IMR-90 (cell line): ENCODE measurements at regions not wholly inside any gene's neighbourhood (a gene's known extent, or its start where the extent isn't known, plus 50 kb on each side); places are given as distances from the start of the nearest gene placed in this dataset.

Experiments used
- ATAC-seq: fragments of 200-7000 bp; cut with Tn5 transposase; 2 replicates; pipeline ENCODE4 v1.9.1; 2020; ENCODE audit warnings: low read depth, mild to moderate bottlenecking, moderate library complexity
- BruUV-seq: library from RNA; stranded (reverse); fragments of 400-500 nt; replicated peaks from 2 replicates; lab custom pipeline; 2021; lab: Mats Ljungman, UMichigan
- CTCF ChIA-PET: fragments of 300-600 bp; formaldehyde crosslinking; extraction: SDS; loops from one replicate; lab custom pipeline; 2021; ENCODE audit warnings: antibody characterized with exemption; lab: Yijun Ruan, JAX
- POLR2A ChIA-PET: fragments of 300-600 bp; sonication (Branson Sonifier 250); formaldehyde crosslinking; loops from one replicate; lab custom pipeline; 2022; ENCODE audit warnings: antibody characterized with exemption; ENCODE audit not compliant: unreplicated experiment; lab: Charles Lee
- DNase-seq: peaks from one replicate; pipeline ENCODE4 v3.0.0; 2013
- H2AFZ ChIP-seq: replicated peaks from 2 replicates; pipeline ENCODE3; 2013; ENCODE audit warnings: low read length, mild to moderate bottlenecking; ENCODE audit not compliant: poor library complexity
- H2AK5ac ChIP-seq: 2 replicates; pipeline ENCODE4 v1.6.1; 2013; ENCODE audit warnings: low read depth, low read length, inconsistent platforms
- H2AK9ac ChIP-seq: replicated peaks from 2 replicates; pipeline ENCODE3; 2013; ENCODE audit warnings: mild to moderate bottlenecking, low read depth, low read length, moderate library complexity; ENCODE audit not compliant: poor library complexity
- H2BK120ac ChIP-seq: 2 replicates; pipeline ENCODE4 v1.6.1; 2013; ENCODE audit warnings: low read depth, low read length, inconsistent platforms
- H2BK15ac ChIP-seq: 3 replicates; pipeline ENCODE4 v1.6.1; 2013; ENCODE audit warnings: low read depth, low read length, inconsistent platforms
- H2BK20ac ChIP-seq: 2 replicates; pipeline ENCODE4 v1.6.1; 2013; ENCODE audit warnings: low read depth, mild to moderate bottlenecking, inconsistent platforms, low read length, moderate library complexity
- H2BK5ac ChIP-seq: 2 replicates; pipeline ENCODE4 v1.6.1; 2013; ENCODE audit warnings: mild to moderate bottlenecking, low read depth, low read length, inconsistent platforms; ENCODE audit not compliant: poor library complexity, severe bottlenecking
- H3K14ac ChIP-seq: replicated peaks from 2 replicates; pipeline ENCODE4 v1.6.1; 2013; ENCODE audit warnings: low read depth, low read length, inconsistent platforms
- H3K18ac ChIP-seq: 2 replicates; pipeline ENCODE4 v1.6.1; 2013; ENCODE audit warnings: low read depth, low read length, control low read depth
- H3K23ac ChIP-seq: 2 replicates; pipeline ENCODE4 v1.6.1; 2013; ENCODE audit warnings: low read depth, low read length, inconsistent platforms
- H3K27ac ChIP-seq: 2 replicates; pipeline ENCODE4 v1.5.1; 2013; ENCODE audit warnings: mild to moderate bottlenecking, control low read depth, low read length; ENCODE audit not compliant: insufficient read depth
- H3K27me3 ChIP-seq: 2 replicates; pipeline ENCODE4 v1.6.1; 2013; ENCODE audit warnings: low read length; ENCODE audit not compliant: control insufficient read depth, insufficient read depth
- H3K36me3 ChIP-seq: 2 replicates; pipeline ENCODE4 v1.6.1; 2013; ENCODE audit warnings: low read length, mixed read lengths; ENCODE audit not compliant: control insufficient read depth, insufficient read depth
- H3K4ac ChIP-seq: 2 replicates; pipeline ENCODE4 v1.6.1; 2013; ENCODE audit warnings: low read depth, low read length, inconsistent platforms
- H3K4me1 ChIP-seq: 2 replicates; pipeline ENCODE4 v1.6.1; 2013; ENCODE audit warnings: low read length, mixed read lengths; ENCODE audit not compliant: control insufficient read depth, insufficient read depth
- H3K4me2 ChIP-seq: 2 replicates; pipeline ENCODE4 v1.6.1; 2013; ENCODE audit warnings: low read depth, mild to moderate bottlenecking, control low read depth, low read length, moderate library complexity
- H3K4me3 ChIP-seq: 2 replicates; pipeline ENCODE4 v1.5.1; 2013; ENCODE audit warnings: low read depth, mild to moderate bottlenecking, control low read depth, low read length, moderate library complexity; ENCODE audit not compliant: insufficient read depth
- H3K56ac ChIP-seq: 2 replicates; pipeline ENCODE4 v1.6.1; 2013; ENCODE audit warnings: low read length, inconsistent platforms; ENCODE audit not compliant: insufficient read depth; ENCODE audit errors: extremely low read depth
- H3K79me1 ChIP-seq, 2 experiments: 2 replicates each; pipeline ENCODE4 v1.6.1; 2013; ENCODE audit warnings: low read length in 2 of 2, inconsistent platforms in 1 of 2, low read depth in 1 of 2
- H3K9ac ChIP-seq: 2 replicates; pipeline ENCODE4 v1.6.1; 2013; ENCODE audit warnings: low read depth, low read length, control low read depth
- H3K9me1 ChIP-seq: 2 replicates; pipeline ENCODE4 v1.6.1; 2013; ENCODE audit warnings: low read length, inconsistent platforms; ENCODE audit not compliant: insufficient read depth
- H3K9me3 ChIP-seq: 2 replicates; pipeline ENCODE4 v1.6.1; 2013; ENCODE audit warnings: low read length; ENCODE audit not compliant: control insufficient read depth, insufficient read depth
- H4K20me1 ChIP-seq: 2 replicates; pipeline ENCODE4 v1.6.1; 2013; ENCODE audit warnings: low read length, inconsistent platforms; ENCODE audit not compliant: insufficient read depth
- H4K5ac ChIP-seq: 2 replicates; pipeline ENCODE4 v1.6.1; 2013; ENCODE audit warnings: mild to moderate bottlenecking, low read depth, low read length, control low read depth
- H4K8ac ChIP-seq, 2 experiments: 2 replicates each; pipeline ENCODE4 v1.6.1; 2013; ENCODE audit warnings: low read depth in 2 of 2, low read length in 2 of 2, control low read depth in 1 of 2, inconsistent platforms in 1 of 2
- H4K91ac ChIP-seq: 2 replicates; pipeline ENCODE4 v1.6.1; 2013; ENCODE audit warnings: low read depth, low read length, inconsistent platforms; ENCODE audit not compliant: insufficient read depth
- BHLHE40 ChIP-seq: fragments of 150-350 bp; IDR thresholded peaks from 2 replicates; pipeline ENCODE4 v1.6.1; 2016; ENCODE audit warnings: mild to moderate bottlenecking, low read depth, low read length
- CEBPB ChIP-seq: IDR thresholded peaks from 2 replicates; pipeline ENCODE4 v1.6.1; 2012; ENCODE audit warnings: low read depth, low read length, improper control_type of control experiment
- CHD1 ChIP-seq: IDR thresholded peaks from 2 replicates; pipeline ENCODE4 v1.6.1; 2012; ENCODE audit warnings: low read depth, low read length, improper control_type of control experiment
- ELK1 ChIP-seq: fragments of 150-350 bp; IDR thresholded peaks from 2 replicates; pipeline ENCODE4 v1.6.1; 2016; ENCODE audit warnings: low read depth, mild to moderate bottlenecking, low read length, moderate library complexity, borderline replicate concordance
- FOS ChIP-seq: fragments of 150-350 bp; IDR thresholded peaks from 2 replicates; pipeline ENCODE4 v1.6.1; 2016; ENCODE audit warnings: low read depth, low read length
- MAFK ChIP-seq: IDR thresholded peaks from 2 replicates; pipeline ENCODE4 v1.6.1; 2012; ENCODE audit warnings: low read depth, low read length, improper control_type of control experiment
- MAZ ChIP-seq: IDR thresholded peaks from 2 replicates; pipeline ENCODE4 v1.6.1; 2012; ENCODE audit warnings: low read depth, mild to moderate bottlenecking, low read length, improper control_type of control experiment, moderate library complexity, borderline replicate concordance
- MXI1 ChIP-seq: IDR thresholded peaks from 2 replicates; pipeline ENCODE4 v1.6.1; 2012; ENCODE audit warnings: low read depth, mild to moderate bottlenecking, low read length, moderate library complexity, borderline replicate concordance
- NFE2L2 ChIP-seq: fragments of 150-350 bp; IDR thresholded peaks from 2 replicates; pipeline ENCODE4 v1.6.1; 2016; ENCODE audit warnings: low read depth, mild to moderate bottlenecking, low read length
- POLR2A ChIP-seq: IDR thresholded peaks from 2 replicates; pipeline ENCODE4 v1.6.1; 2012; ENCODE audit warnings: mild to moderate bottlenecking, low read depth, low read length
- RAD21 ChIP-seq: IDR thresholded peaks from 2 replicates; pipeline ENCODE4 v1.6.1; 2012; ENCODE audit warnings: low read length, improper control_type of control experiment
- RCOR1 ChIP-seq: IDR thresholded peaks from 2 replicates; pipeline ENCODE4 v1.6.1; 2012; ENCODE audit warnings: mild to moderate bottlenecking, low read length, improper control_type of control experiment; ENCODE audit not compliant: insufficient replicate concordance
- RFX5 ChIP-seq: IDR thresholded peaks from 2 replicates; pipeline ENCODE4 v1.8.0; 2012; ENCODE audit warnings: low read depth, mild to moderate bottlenecking, low read length, moderate library complexity
- SMC3 ChIP-seq: fragments of 150-350 bp; IDR thresholded peaks from 2 replicates; pipeline ENCODE4 v1.6.1; 2016; ENCODE audit warnings: low read depth, mild to moderate bottlenecking, antibody characterized with exemption, low read length, moderate library complexity
- WGBS, 2 experiments: methylation state at CpG; one replicate each; pipeline versions ENCODE4 v1.1.5 to v1.1.7; 2013; ENCODE audit warnings: missing lambda C conversion rate in 2 of 2; ENCODE audit not compliant: insufficient read length in 1 of 2; ENCODE audit errors: extremely low coverage in 2 of 2; 5-methylcytosine and 5-hydroxymethylcytosine counted together
- dilution Hi-C: fragments of 300-500 bp; cut with HindIII; formaldehyde crosslinking; loops from one replicate; pipeline ENCODE4 v1.14.3; 2018; ENCODE audit warnings: low sequenced_read_pairs; ENCODE audit not compliant: unreplicated experiment
- in situ Hi-C: fragments of 300-500 bp; cut with MboI; formaldehyde crosslinking; loops from 3 replicates; pipeline ENCODE4 v1.14.3; 2019; ENCODE audit warnings: low sequenced_read_pairs, inconsistent platforms, mixed read lengths
- intact Hi-C: fragments of 100-400 bp; cut with micrococcal nuclease; formaldehyde crosslinking; loops from 2 replicates; pipeline ENCODE4 v1.10.0; 2022
- TF ChIP-seq, protein P1 (sequence below): fragments of 150-350 bp; IDR thresholded peaks from 2 replicates; pipeline ENCODE4 v1.6.1; 2017; ENCODE audit warnings: mild to moderate bottlenecking, antibody characterized with exemption, low read length, low read depth
- TF ChIP-seq, protein P2 (sequence below): conservative IDR thresholded peaks from 2 replicates; pipeline ENCODE4 v1.5.1; 2012; ENCODE audit warnings: mild to moderate bottlenecking, low read depth, low read length, improper control_type of control experiment

DNA sequence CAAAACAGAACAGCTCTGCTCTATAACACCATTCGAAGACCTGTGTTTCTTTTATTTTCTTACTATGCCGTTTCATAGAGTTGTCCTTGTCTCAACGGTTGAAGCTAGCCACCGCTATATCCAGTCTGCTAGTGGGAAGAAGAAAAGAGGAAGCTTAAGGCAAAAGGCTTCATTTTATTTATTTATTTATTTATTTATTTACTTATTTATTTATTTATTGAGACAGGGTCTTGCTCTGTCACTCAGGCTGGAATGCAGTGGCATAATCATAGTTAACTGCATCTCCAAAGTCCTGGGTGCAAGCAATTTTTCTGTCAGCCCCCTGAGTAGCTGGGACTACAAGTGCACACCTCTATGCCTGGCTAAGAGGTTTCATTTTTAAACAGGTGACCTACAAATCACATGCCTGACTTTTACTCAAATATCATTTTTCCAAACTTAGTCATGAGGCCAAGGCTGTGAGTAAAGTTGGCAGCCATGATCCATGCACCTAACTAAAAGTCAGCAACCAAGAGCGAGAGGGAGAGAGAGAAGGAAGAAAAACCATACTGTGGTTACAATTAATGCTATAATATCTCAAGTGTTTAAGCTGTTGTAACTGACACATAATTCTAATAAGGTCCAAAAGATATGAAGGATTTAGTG is 1305.3 kb upstream of the LRRTM3 start:
- Histone ChIP-seq H2AK9ac (no peak overlapping the region), H3K4ac (no peak overlapping the region), H4K8ac (no peak overlapping the region), H3K56ac (no peak overlapping the region), H3K79me1 (no peaks in the 10 kb centered on the region), H3K18ac (no peak overlapping the region), H2BK20ac (no peak overlapping the region), H2AK5ac (no peak overlapping the region), H3K27ac (no peak overlapping the region), H3K4me2 (no peak overlapping the region), H3K14ac (no peak overlapping the region), H2BK120ac (no peak overlapping the region), H2BK5ac (no peak overlapping the region), H2AFZ (no peak overlapping the region), H3K23ac (no peak overlapping the region), H2BK15ac (no peak overlapping the region), H3K9me1 (no peaks in the 10 kb centered on the region), H3K36me3 (no peaks in the 10 kb centered on the region), H4K5ac (no peak overlapping the region), H3K9ac (no peak overlapping the region), H4K20me1 (no peaks in the 10 kb centered on the region), H3K9me3 (peaks cover under 1% of the 10 kb centered on the region; the same call in 1 of the 2 replicates), H3K27me3 (no peaks in the 10 kb centered on the region), H3K4me3 (no peak overlapping the region), H3K4me1 (no peaks in the 10 kb centered on the region), H4K91ac (no peak overlapping the region)
- no CpG with 5 or more reads among the region's 5 CpGs for WGBS, 2 experiments
- BruUV-seq: no TSS peak
- no peak for ATAC-seq
- ChIA-PET CTCF (no interaction called here), POLR2A (no interaction called here)
- no peak for DNase-seq
- no peak for TF ChIP-seq NFE2L2
- TF ChIP-seq MAFK: no peak
- TF ChIP-seq CHD1: no peak
- TF ChIP-seq SMC3: no peak
- TF ChIP-seq MXI1: no peak
- TF ChIP-seq, protein P1, sequence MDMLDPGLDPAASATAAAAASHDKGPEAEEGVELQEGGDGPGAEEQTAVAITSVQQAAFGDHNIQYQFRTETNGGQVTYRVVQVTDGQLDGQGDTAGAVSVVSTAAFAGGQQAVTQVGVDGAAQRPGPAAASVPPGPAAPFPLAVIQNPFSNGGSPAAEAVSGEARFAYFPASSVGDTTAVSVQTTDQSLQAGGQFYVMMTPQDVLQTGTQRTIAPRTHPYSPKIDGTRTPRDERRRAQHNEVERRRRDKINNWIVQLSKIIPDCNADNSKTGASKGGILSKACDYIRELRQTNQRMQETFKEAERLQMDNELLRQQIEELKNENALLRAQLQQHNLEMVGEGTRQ: no peak
- no peak for TF ChIP-seq BHLHE40
- no peak for TF ChIP-seq RCOR1
- TF ChIP-seq RAD21: no peak
- no peak for TF ChIP-seq ELK1
- TF ChIP-seq POLR2A: no peak
- TF ChIP-seq RFX5: no peak
- TF ChIP-seq FOS: no peak
- TF ChIP-seq CEBPB: no peak
- TF ChIP-seq, protein P2, sequence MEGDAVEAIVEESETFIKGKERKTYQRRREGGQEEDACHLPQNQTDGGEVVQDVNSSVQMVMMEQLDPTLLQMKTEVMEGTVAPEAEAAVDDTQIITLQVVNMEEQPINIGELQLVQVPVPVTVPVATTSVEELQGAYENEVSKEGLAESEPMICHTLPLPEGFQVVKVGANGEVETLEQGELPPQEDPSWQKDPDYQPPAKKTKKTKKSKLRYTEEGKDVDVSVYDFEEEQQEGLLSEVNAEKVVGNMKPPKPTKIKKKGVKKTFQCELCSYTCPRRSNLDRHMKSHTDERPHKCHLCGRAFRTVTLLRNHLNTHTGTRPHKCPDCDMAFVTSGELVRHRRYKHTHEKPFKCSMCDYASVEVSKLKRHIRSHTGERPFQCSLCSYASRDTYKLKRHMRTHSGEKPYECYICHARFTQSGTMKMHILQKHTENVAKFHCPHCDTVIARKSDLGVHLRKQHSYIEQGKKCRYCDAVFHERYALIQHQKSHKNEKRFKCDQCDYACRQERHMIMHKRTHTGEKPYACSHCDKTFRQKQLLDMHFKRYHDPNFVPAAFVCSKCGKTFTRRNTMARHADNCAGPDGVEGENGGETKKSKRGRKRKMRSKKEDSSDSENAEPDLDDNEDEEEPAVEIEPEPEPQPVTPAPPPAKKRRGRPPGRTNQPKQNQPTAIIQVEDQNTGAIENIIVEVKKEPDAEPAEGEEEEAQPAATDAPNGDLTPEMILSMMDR: no peak
- TF ChIP-seq MAZ: no peak
- intact Hi-C loops (loop anchor here (1.0 kb wide), 1 partner anchor 10 kb away; no protein-coding TSS in a partner anchor), dilution Hi-C loops (no loop called here), in situ Hi-C loops (no loop called here)
